ENCODE measurements at regions not wholly inside any gene's neighbourhood (a gene's known extent, or its start where the extent isn't known, plus 50 kb on each side); places are given as distances from the start of the nearest gene placed in this dataset.

- TF ChIP-seq CTCF (IDR thresholded peaks at IDR 0.05) (no peak), POLR2AphosphoS5 (IDR thresholded peaks at IDR 0.05) (no peak)
These were observed 198.7 kb upstream of the RASSF8 start for GRCh38 chr12:25759752-25760151.
